A673 (cell line): ENCODE measurements at regions not wholly inside any gene's neighbourhood (a gene's known extent, or its start where the extent isn't known, plus 50 kb on each side); places are given as distances from the start of the nearest gene placed in this dataset.

Experiments used
- BruUV-seq: library from RNA; stranded (reverse); fragments of 400-500 nt; replicated peaks from 2 replicates; lab custom pipeline; 2021; lab: Mats Ljungman, UMichigan
- CTCF ChIA-PET: fragments of 300-600 bp; sonication (Branson Sonifier 250); formaldehyde crosslinking; loops from one replicate; lab custom pipeline; 2022; ENCODE audit warnings: antibody characterized with exemption; lab: Charles Lee
- POLR2A ChIA-PET: fragments of 300-600 bp; sonication (Branson Sonifier 250); formaldehyde crosslinking; loops from one replicate; lab custom pipeline; 2022; ENCODE audit warnings: antibody characterized with exemption; ENCODE audit not compliant: low non-redundant PET; lab: Charles Lee
- DNase-seq: peaks from one replicate; pipeline ENCODE4 v3.0.0-alpha.2; 2015; ENCODE audit warnings: low spot score
- H3K27ac ChIP-seq: fragments of 200-600 bp; sonication (generic); 2 replicates; pipeline ENCODE4 v1.5.1; 2016; ENCODE audit warnings: mixed run types, low read depth, mild to moderate bottlenecking, mixed read lengths, antibody characterized with exemption, low read length; ENCODE audit not compliant: poor library complexity, severe bottlenecking
- H3K27me3 ChIP-seq: fragments of 200-600 bp; sonication (generic); replicated peaks from 2 replicates; pipeline ENCODE4 v1.6.1; 2017; ENCODE audit warnings: mixed run types, low read depth, mild to moderate bottlenecking, mixed read lengths, antibody characterized with exemption, low read length; ENCODE audit not compliant: insufficient read depth, poor library complexity
- H3K36me3 ChIP-seq: fragments of 200-600 bp; sonication (generic); 2 replicates; pipeline ENCODE4 v1.6.1; 2016; ENCODE audit warnings: mixed run types, mild to moderate bottlenecking, mixed read lengths, antibody characterized with exemption, low read length; ENCODE audit not compliant: insufficient read depth, poor library complexity, severe bottlenecking
- H3K4me1 ChIP-seq: fragments of 200-600 bp; sonication (generic); 2 replicates; pipeline ENCODE4 v1.6.1; 2017; ENCODE audit warnings: mixed run types, mild to moderate bottlenecking, mixed read lengths, antibody characterized with exemption, low read length; ENCODE audit not compliant: insufficient read depth, poor library complexity, severe bottlenecking
- H3K4me3 ChIP-seq: fragments of 200-600 bp; sonication (generic); 2 replicates; pipeline ENCODE4 v1.5.1; 2016; ENCODE audit warnings: low read depth, mixed run types, mild to moderate bottlenecking, mixed read lengths, low read length; ENCODE audit not compliant: poor library complexity, severe bottlenecking
- H3K9me3 ChIP-seq: fragments of 200-600 bp; sonication (generic); 2 replicates; pipeline ENCODE4 v1.6.1; 2016; ENCODE audit warnings: mixed run types, low read depth, mild to moderate bottlenecking, mixed read lengths, antibody characterized with exemption, low read length; ENCODE audit not compliant: poor library complexity, severe bottlenecking
- EZH2 ChIP-seq: fragments of 200-600 bp; sonication (generic); IDR thresholded peaks from 2 replicates; pipeline ENCODE4 v1.6.1; 2017; ENCODE audit warnings: borderline replicate concordance, low read depth, mild to moderate bottlenecking, mixed read lengths, antibody characterized with exemption, low read length; ENCODE audit not compliant: poor library complexity, severe bottlenecking
- intact Hi-C: fragments of 100-400 bp; cut with micrococcal nuclease; formaldehyde crosslinking; loops from one replicate; pipeline ENCODE4 v1.10.0; 2022; ENCODE audit not compliant: unreplicated experiment
- TF ChIP-seq, protein P1 (sequence below): fragments of 300-800, 200-600 bp; sonication (generic); conservative IDR thresholded peaks from 2 replicates; pipeline ENCODE4 v1.5.1; 2017; ENCODE audit warnings: low read depth, mild to moderate bottlenecking, antibody characterized with exemption, low read length, moderate library complexity, mixed read lengths

DNA sequence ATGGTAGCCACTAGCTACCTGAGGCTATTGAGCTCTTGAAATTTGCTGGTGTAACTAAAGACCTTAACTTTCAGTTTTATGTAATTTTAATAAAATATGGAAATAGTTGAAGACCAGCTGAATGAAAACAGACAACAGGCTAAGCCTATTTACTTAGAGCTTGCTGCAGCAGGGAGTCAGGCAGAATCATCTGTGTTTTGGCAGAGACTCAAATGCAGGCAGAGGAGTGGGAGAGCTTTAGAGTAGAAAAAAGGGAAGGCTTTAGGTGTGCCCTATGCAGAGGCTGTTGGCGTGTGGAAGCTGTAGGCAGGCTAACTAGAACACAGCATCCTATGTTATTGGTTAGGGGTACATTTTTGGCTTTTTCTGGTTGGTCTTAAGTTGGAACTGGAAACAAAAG, 304.9 kb upstream of the NBEA start:
- H3K36me3 ChIP-seq: no peaks in the 10 kb centered on the region
- H3K9me3 ChIP-seq: no peaks in the 10 kb centered on the region
- H3K4me1 ChIP-seq: no peaks in the 10 kb centered on the region
- intact Hi-C loops: no loop called here
- CTCF ChIA-PET: no interaction called here
- POLR2A ChIA-PET: no interaction called here
- no peak overlapping the region for H3K4me3 ChIP-seq
- BruUV-seq: no TSS peak
- H3K27ac ChIP-seq: no peak overlapping the region
- no peak for TF ChIP-seq EZH2
- TF ChIP-seq, protein P1, sequence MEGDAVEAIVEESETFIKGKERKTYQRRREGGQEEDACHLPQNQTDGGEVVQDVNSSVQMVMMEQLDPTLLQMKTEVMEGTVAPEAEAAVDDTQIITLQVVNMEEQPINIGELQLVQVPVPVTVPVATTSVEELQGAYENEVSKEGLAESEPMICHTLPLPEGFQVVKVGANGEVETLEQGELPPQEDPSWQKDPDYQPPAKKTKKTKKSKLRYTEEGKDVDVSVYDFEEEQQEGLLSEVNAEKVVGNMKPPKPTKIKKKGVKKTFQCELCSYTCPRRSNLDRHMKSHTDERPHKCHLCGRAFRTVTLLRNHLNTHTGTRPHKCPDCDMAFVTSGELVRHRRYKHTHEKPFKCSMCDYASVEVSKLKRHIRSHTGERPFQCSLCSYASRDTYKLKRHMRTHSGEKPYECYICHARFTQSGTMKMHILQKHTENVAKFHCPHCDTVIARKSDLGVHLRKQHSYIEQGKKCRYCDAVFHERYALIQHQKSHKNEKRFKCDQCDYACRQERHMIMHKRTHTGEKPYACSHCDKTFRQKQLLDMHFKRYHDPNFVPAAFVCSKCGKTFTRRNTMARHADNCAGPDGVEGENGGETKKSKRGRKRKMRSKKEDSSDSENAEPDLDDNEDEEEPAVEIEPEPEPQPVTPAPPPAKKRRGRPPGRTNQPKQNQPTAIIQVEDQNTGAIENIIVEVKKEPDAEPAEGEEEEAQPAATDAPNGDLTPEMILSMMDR: no peak
- DNase-seq: no peak
- H3K27me3 ChIP-seq: no peaks in the 10 kb centered on the region

DNA sequence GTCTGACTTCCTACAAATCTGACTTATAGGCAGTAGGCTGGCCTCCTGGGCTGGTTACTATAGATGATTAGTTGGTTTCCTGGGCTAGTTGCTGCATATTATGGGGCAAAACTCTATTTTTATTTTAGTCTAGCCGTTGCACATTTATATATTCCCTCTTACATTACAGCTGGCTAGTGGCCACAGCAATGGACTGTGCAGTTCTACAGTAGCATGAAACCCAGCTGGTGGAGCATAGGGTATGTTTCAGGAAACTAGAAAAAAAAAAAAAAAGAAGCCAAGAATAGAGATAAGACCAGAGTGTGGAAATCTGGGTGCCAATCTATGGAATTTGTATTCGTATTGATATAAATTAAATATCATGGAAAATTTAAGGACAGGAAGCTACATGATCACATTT, 304.4 kb upstream of the NBEA start:
- H3K27ac ChIP-seq: no peak overlapping the region
- no peak for DNase-seq
- no peaks in the 10 kb centered on the region for H3K27me3 ChIP-seq
- H3K36me3 ChIP-seq: no peaks in the 10 kb centered on the region
- no peak for TF ChIP-seq EZH2
- TF ChIP-seq, protein P1: no peak
- ChIA-PET POLR2A (interaction anchor here (0.7 kb wide), 1 partner anchor 23 kb away, joined by 4 read pairs; no protein-coding TSS in a partner anchor), CTCF (no interaction called here)
- no peak overlapping the region for H3K4me3 ChIP-seq
- no peaks in the 10 kb centered on the region for H3K9me3 ChIP-seq
- intact Hi-C loops: no loop called here
- no peaks in the 10 kb centered on the region for H3K4me1 ChIP-seq
- BruUV-seq: no TSS peak

DNA sequence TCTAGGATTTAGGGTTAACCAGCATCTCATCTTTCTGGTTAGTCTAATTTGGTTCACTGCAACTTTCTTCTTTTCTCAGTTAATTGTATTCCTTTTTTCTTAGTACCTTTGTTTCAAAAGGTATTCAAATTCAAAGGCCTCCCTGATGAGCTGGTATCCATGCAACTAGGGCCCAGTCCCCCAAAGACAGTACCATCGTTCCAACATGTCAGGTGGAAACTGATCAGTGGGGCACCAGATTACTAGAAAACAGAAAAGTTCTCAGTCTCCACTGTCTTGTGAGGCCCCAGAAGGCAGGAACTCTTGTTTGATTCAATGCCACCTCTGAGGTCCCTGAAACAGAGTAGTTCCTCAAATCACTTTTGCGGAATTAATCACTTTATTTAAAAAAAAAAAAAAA, 303.2 kb upstream of the NBEA start:
- CTCF ChIA-PET: no interaction called here
- BruUV-seq: no TSS peak
- POLR2A ChIA-PET: no interaction called here
- Histone ChIP-seq H3K4me3 (no peak overlapping the region), H3K4me1 (no peaks in the 10 kb centered on the region), H3K27ac (no peak overlapping the region), H3K36me3 (no peaks in the 10 kb centered on the region), H3K9me3 (no peaks in the 10 kb centered on the region), H3K27me3 (no peaks in the 10 kb centered on the region)
- no peak for DNase-seq
- intact Hi-C loops: no loop called here
- TF ChIP-seq, protein P1: no peak
- no peak for TF ChIP-seq EZH2
